ENCODE measurements at regions not wholly inside any gene's neighbourhood (a gene's known extent, or its start where the extent isn't known, plus 50 kb on each side); places are given as distances from the start of the nearest gene placed in this dataset.

- TF ChIP-seq TARDBP (CRISPR knock-in tag; IDR thresholded peaks at IDR 0.05) (no peak), ZNF292 (CRISPR knock-in tag; IDR thresholded peaks at IDR 0.05; ENCODE audit: borderline replicate concordance, low read depth) (no peak), CREM (IDR thresholded peaks at IDR 0.05) (no peak), CREM (CRISPR knock-in tag; IDR thresholded peaks at IDR 0.05) (no peak), MTF2 (CRISPR knock-in tag; IDR thresholded peaks at IDR 0.05; ENCODE audit: borderline replicate concordance) (no peak)
Observed at GRCh38 chr13:65595916-65596315, 1634.2 kb downstream of the PCDH9 start.
